ENCODE measurements at regions not wholly inside any gene's neighbourhood (a gene's known extent, or its start where the extent isn't known, plus 50 kb on each side); places are given as distances from the start of the nearest gene placed in this dataset.

DNA sequence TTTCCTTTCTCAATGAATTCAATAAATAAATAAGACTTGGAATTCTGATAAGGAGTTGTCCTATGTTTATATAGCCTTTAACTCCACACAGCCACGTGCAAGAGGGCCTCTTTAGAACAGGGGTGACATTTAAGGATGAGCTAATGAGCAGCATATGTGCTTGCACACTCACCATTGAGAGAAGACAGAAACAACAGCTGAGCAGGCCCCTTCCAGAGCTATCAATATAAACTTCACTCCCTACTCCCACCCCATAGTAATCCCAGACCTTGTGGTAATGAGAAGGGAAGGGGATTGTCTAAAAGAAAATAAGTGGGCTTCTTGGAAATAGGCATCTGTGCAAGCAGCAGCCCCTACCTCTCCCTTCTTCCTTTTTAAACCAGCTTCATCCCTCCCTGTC lies 176.0 kb downstream of the SEC16B start:
- TF ChIP-seq, protein P1, sequence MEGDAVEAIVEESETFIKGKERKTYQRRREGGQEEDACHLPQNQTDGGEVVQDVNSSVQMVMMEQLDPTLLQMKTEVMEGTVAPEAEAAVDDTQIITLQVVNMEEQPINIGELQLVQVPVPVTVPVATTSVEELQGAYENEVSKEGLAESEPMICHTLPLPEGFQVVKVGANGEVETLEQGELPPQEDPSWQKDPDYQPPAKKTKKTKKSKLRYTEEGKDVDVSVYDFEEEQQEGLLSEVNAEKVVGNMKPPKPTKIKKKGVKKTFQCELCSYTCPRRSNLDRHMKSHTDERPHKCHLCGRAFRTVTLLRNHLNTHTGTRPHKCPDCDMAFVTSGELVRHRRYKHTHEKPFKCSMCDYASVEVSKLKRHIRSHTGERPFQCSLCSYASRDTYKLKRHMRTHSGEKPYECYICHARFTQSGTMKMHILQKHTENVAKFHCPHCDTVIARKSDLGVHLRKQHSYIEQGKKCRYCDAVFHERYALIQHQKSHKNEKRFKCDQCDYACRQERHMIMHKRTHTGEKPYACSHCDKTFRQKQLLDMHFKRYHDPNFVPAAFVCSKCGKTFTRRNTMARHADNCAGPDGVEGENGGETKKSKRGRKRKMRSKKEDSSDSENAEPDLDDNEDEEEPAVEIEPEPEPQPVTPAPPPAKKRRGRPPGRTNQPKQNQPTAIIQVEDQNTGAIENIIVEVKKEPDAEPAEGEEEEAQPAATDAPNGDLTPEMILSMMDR (conservative IDR thresholded peaks at IDR 0.05), result no peak
- H3K27me3 Mint-ChIP-seq, result no peaks in the 10 kb centered on the region
- H3K27ac Mint-ChIP-seq, result no peak overlapping the region
- H3K4me1 Mint-ChIP-seq (ENCODE audit: unreplicated experiment), result peaks cover 19% of the 10 kb centered on the region
- peaks cover 4% of the 10 kb centered on the region for H3K9me3 Mint-ChIP-seq
- no peaks in the 10 kb centered on the region for H3K36me3 Mint-ChIP-seq
- no peak overlapping the region for H3K4me3 Mint-ChIP-seq
- no peak for DNase-seq (ENCODE audit: extremely low spot score, unreplicated experiment)

DNA sequence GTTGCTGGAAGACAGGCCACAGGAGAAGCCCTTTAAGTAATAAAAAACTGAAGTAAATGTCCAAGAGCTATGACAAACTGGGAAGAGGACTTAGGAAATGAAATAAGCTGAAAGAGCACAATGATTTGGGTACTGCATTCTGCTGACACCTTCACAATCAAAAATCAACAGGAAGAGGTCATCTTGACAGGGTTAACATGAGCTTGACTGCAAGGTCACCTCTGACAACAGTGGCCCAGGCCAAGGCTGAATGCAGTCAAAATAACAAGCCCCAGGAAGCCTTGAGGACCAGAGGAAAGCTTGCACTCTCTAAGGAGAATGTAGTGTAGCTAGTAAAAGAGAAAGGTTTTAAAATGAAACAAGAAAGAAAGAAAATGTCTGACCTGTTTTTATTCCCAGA lies 179.3 kb downstream of the SEC16B start:
- Mint-ChIP-seq H3K4me1 (ENCODE audit: unreplicated experiment) (peaks cover 22% of the 10 kb centered on the region), H3K4me3 (no peak overlapping the region), H3K9me3 (peaks cover 4% of the 10 kb centered on the region)

DNA sequence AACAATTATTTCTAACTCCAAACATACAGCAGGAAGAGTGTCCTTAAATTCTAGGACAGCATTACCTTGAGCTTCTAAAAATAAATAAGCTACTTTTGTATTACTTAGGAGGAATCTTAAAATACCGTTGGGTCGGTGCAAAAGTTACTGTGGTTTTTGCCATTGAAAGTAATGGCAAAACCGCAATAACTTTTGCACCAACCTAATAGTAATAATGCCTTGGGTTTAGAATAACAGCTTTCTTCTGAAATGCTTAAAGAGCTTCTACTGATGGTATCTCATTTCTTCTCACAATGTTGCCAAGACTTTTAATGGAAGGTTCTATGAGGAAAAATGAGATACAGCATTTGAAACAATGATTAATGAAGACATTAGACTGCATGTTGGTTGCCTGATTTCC lies 179.9 kb downstream of the SEC16B start:
- Mint-ChIP-seq H3K27me3 (peaks cover 5% of the 10 kb centered on the region), H3K27ac (no peak overlapping the region), H3K36me3 (no peaks in the 10 kb centered on the region), H3K4me3 (no peak overlapping the region), H3K4me1 (ENCODE audit: unreplicated experiment) (peaks cover 22% of the 10 kb centered on the region), H3K9me3 (peaks cover 4% of the 10 kb centered on the region)
- DNase-seq (ENCODE audit: extremely low spot score, unreplicated experiment), result no peak
- TF ChIP-seq, protein P1 (conservative IDR thresholded peaks at IDR 0.05), result no peak

More for the DNA sequence above, 179.3 kb downstream of the SEC16B start:
- Mint-ChIP-seq H3K27ac (no peak overlapping the region), H3K36me3 (no peaks in the 10 kb centered on the region), H3K27me3 (peaks cover 5% of the 10 kb centered on the region)
- DNase-seq (ENCODE audit: extremely low spot score, unreplicated experiment), result no peak
- TF ChIP-seq, protein P1 (conservative IDR thresholded peaks at IDR 0.05), result no peak

DNA sequence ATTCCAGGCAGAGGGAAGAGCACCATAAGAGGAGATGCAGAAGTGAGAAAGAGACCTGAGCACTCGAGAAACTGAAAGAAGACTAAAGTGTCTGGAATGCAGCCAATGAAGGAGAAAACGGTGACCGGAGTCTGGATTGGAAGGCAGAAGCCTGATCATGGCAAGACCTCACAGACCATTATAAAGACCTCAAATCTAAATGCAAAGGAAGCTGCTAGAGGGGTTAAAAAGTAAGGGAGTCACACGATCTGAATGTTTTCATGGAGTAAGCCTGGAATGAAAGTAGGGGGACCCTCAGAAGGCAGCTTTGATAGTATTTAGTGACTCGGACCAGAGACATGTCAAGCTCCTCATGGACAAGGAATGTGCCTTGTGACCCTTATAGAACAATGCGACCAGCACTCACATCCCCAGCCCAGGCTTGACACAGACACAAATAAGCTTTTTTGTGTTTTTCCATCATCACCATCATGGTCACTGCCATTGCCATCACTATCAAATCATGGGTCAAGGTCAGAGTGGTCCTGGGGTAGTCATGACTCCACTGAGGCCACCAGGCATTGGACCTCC lies 183.6 kb downstream of the SEC16B start:
- Mint-ChIP-seq H3K27ac (no peak overlapping the region), H3K9me3 (peaks cover 4% of the 10 kb centered on the region), H3K36me3 (no peaks in the 10 kb centered on the region), H3K4me1 (ENCODE audit: unreplicated experiment) (peaks cover 13% of the 10 kb centered on the region), H3K4me3 (no peak overlapping the region), H3K27me3 (peaks cover 5% of the 10 kb centered on the region)
- TF ChIP-seq, protein P1 (conservative IDR thresholded peaks at IDR 0.05), result no peak
- DNase-seq (ENCODE audit: extremely low spot score, unreplicated experiment), result no peak

DNA sequence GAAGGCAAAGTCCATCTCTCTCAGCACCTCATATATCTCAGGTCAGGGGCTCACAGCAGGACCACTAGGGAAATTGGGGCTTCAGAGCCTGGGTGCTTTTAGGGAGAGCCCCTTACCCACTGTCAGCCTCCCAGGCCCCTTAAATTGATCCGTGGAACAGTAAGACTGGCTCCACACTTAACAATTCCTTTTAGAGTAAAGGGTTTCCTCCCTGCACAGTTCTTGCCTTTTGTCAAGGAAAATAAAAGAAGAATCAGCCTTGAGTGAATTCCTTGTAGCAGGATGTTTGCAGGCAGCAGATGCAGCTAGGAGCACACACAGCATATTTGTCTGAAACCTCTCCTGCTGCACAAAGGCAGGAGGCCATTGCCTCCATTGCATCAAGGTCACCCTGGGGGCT lies 184.9 kb downstream of the SEC16B start:
- peaks cover 9% of the 10 kb centered on the region for H3K27me3 Mint-ChIP-seq
- no peak for DNase-seq (ENCODE audit: extremely low spot score, unreplicated experiment)
- H3K9me3 Mint-ChIP-seq, result no peaks in the 10 kb centered on the region
- peaks cover 12% of the 10 kb centered on the region for H3K4me1 Mint-ChIP-seq (ENCODE audit: unreplicated experiment)
- H3K4me3 Mint-ChIP-seq, result no peak overlapping the region
- no peaks in the 10 kb centered on the region for H3K36me3 Mint-ChIP-seq
- TF ChIP-seq, protein P1 (conservative IDR thresholded peaks at IDR 0.05), result no peak
- H3K27ac Mint-ChIP-seq, result no peak overlapping the region

DNA sequence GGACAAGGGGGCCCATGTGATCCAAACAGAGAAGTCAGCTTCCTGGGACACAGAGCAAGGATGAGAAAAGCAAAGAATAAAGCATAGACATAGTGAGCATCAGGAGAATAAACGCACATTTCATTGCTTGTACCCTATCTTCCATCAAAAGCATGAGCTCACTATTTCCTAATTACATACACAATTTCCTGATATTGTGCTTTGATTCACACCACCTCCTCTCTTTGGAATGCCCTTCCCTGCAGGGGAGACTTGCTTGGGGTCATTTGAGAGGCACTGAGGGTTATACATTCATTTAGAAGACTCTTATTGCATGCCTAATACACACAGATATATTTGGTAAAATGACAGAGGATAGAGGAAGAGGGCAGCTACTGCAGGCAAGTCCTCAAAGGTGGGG lies 185.4 kb downstream of the SEC16B start:
- peaks cover 9% of the 10 kb centered on the region for H3K27me3 Mint-ChIP-seq
- TF ChIP-seq, protein P1 (conservative IDR thresholded peaks at IDR 0.05), result no peak
- H3K27ac Mint-ChIP-seq, result no peak overlapping the region
- H3K4me1 Mint-ChIP-seq (ENCODE audit: unreplicated experiment), result peaks cover 16% of the 10 kb centered on the region
- H3K36me3 Mint-ChIP-seq, result no peaks in the 10 kb centered on the region
- no peaks in the 10 kb centered on the region for H3K9me3 Mint-ChIP-seq
- no peak overlapping the region for H3K4me3 Mint-ChIP-seq
- DNase-seq (ENCODE audit: extremely low spot score, unreplicated experiment), result no peak
